ENCODE measurements at regions not wholly inside any gene's neighbourhood (a gene's known extent, or its start where the extent isn't known, plus 50 kb on each side); places are given as distances from the start of the nearest gene placed in this dataset.

DNA sequence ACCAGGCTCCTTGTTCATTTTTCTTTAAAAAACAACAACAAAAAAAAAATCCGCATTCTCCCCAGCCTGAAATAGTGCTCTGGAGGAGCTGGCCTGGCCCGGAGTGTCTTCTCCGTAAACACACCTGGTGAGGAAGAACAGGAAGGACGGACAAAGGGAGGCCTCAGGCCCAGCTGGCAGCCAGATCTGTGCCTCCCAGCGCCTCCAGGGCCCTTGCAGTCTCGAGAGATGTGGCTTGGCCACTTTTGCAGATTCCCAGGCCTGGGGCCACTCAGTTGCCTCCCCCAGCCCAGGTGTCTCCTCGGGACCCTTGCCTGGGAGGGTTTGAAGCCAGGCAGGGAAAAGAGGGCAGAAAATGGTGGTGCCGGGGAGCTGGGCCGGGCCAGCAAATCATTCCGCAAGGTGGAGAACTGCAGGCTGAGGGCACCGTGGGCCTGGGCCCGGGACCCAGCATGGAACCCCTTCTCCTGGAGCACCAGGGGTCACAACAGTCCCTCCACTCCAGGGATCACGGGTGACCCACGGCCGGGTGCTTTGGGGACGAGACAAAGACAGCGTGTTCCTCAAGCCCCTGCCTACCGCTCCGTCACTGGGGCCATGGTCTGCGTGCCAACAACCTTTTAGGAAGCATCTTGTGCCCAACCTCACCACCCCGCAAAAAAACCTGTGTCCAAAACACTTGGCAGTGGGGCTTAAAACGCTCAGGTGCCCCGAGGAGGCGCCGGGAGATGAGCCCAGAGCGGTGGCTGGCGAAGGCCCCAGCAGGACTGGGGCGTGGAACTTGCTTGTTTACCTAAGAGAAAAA is 67.1 kb upstream of the WNT7B start:
- TF ChIP-seq, protein P1, sequence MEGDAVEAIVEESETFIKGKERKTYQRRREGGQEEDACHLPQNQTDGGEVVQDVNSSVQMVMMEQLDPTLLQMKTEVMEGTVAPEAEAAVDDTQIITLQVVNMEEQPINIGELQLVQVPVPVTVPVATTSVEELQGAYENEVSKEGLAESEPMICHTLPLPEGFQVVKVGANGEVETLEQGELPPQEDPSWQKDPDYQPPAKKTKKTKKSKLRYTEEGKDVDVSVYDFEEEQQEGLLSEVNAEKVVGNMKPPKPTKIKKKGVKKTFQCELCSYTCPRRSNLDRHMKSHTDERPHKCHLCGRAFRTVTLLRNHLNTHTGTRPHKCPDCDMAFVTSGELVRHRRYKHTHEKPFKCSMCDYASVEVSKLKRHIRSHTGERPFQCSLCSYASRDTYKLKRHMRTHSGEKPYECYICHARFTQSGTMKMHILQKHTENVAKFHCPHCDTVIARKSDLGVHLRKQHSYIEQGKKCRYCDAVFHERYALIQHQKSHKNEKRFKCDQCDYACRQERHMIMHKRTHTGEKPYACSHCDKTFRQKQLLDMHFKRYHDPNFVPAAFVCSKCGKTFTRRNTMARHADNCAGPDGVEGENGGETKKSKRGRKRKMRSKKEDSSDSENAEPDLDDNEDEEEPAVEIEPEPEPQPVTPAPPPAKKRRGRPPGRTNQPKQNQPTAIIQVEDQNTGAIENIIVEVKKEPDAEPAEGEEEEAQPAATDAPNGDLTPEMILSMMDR (conservative IDR thresholded peaks at IDR 0.05) = no peak
- TF ChIP-seq EZH2 (IDR thresholded peaks at IDR 0.05; ENCODE audit: low read depth) = no peak
